ENCODE measurements at regions not wholly inside any gene's neighbourhood (a gene's known extent, or its start where the extent isn't known, plus 50 kb on each side); places are given as distances from the start of the nearest gene placed in this dataset.

- Histone ChIP-seq H3K27me3 (ENCODE audit: control insufficient read depth in 2 of 2, insufficient read depth in 2 of 2, low read length in 2 of 2) (no peaks in the 10 kb centered on the region), H3K4me1 (ENCODE audit: control insufficient read depth, extremely low read depth, insufficient read depth, low read length) (no peaks in the 10 kb centered on the region), H3K27ac (ENCODE audit: insufficient read depth, low read depth, low read length) (no peak overlapping the region), H2AFZ (ENCODE audit: low read depth, low read length) (no peak overlapping the region), H3K4me2 (ENCODE audit: insufficient read depth, low read length) (no peak overlapping the region), H3K9me3 (replicated peaks; ENCODE audit: control insufficient read depth, insufficient read depth, low read length) (no peaks in the 10 kb centered on the region), H3K9ac (replicated peaks; ENCODE audit: extremely low read depth, insufficient read depth, low read length) (no peak overlapping the region), H3K36me3 (ENCODE audit: control insufficient read depth in 2 of 2, extremely low read depth in 1 of 2, insufficient read depth in 2 of 2, low read length in 2 of 2) (no peaks in the 10 kb centered on the region), H3K79me2 (ENCODE audit: control insufficient read depth, insufficient read depth, low read length) (no peaks in the 10 kb centered on the region), H3K4me3 (replicated peaks in 1 of 3; ENCODE audit: insufficient read depth in 1 of 3, low read depth in 1 of 3, low read length in 3 of 3) (no peak overlapping the region), H3K9me1 (replicated peaks; ENCODE audit: control insufficient read depth, extremely low read depth, insufficient read depth, low read length) (no peaks in the 10 kb centered on the region), H4K20me1 (replicated peaks; ENCODE audit: control insufficient read depth, extremely low read depth, insufficient read depth, low read length) (no peaks in the 10 kb centered on the region)
- TF ChIP-seq EZH2 (IDR thresholded peaks at IDR 0.05; ENCODE audit: borderline replicate concordance, low read depth, low read length, severe bottlenecking) (no peak), CTCF (IDR thresholded peaks at IDR 0.05; ENCODE audit: extremely low read depth in 1 of 2, insufficient read depth in 1 of 2, low read depth in 1 of 2, low read length in 2 of 2) (no peak), POLR2A (IDR thresholded peaks at IDR 0.05; ENCODE audit: low read depth, low read length) (no peak), GATA2 (IDR thresholded peaks at IDR 0.05; ENCODE audit: insufficient read depth, insufficient read length, low read depth, low read length) (no peak), FOS (IDR thresholded peaks at IDR 0.05; ENCODE audit: borderline replicate concordance, insufficient read depth, low read length) (no peak), POLR2AphosphoS5 (IDR thresholded peaks at IDR 0.05; ENCODE audit: insufficient read depth, low read depth, low read length) (no peak), MYC (IDR thresholded peaks at IDR 0.05; ENCODE audit: low read depth, low read length) (no peak), JUN (IDR thresholded peaks at IDR 0.05; ENCODE audit: borderline replicate concordance, insufficient read depth, insufficient read length, low read depth) (no peak)
- TF ChIP-seq, protein P1, sequence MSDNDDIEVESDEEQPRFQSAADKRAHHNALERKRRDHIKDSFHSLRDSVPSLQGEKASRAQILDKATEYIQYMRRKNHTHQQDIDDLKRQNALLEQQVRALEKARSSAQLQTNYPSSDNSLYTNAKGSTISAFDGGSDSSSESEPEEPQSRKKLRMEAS (IDR thresholded peaks at IDR 0.05; ENCODE audit: insufficient read depth, insufficient read length): no peak
- intact Hi-C loops (cut with micrococcal nuclease) (no loop called here), dilution Hi-C loops (cut with MboI; ENCODE audit: extremely low pct_ligation_motif_present, low sequenced_read_pairs) (no loop called here)
- POLR2A ChIA-PET: no interaction called here
- CTCF ChIA-PET: interaction anchor here (1.6 kb wide), 1 partner anchor 381 kb away, joined by 3 read pairs; no protein-coding TSS in a partner anchor
- DNase-seq (ENCODE audit: low read depth, low spot score): no peak
- no peak for FAIRE-seq
- no TSS peak for BruUV-seq (replicated peaks)
Observed at GRCh38 chr14:101231828-101232227, 328.3 kb upstream of the RTL1 start.

All from endothelial cell of umbilical vein (primary cell).